H9 (cell line): ENCODE measurements at regions not wholly inside any gene's neighbourhood (a gene's known extent, or its start where the extent isn't known, plus 50 kb on each side); places are given as distances from the start of the nearest gene placed in this dataset.

ENCODE experiments used
- DNase-seq: peaks from one replicate; pipeline ENCODE4 v3.0.0-alpha.2; 2017
- H2AFZ ChIP-seq: one replicate; pipeline ENCODE4 v1.6.1; 2013; ENCODE audit warnings: mild to moderate bottlenecking, low read length, control low read depth, moderate library complexity
- H2AK5ac ChIP-seq: 2 replicates; pipeline ENCODE4 v1.6.1; 2013; ENCODE audit warnings: low read length, control low read depth, mixed read lengths; ENCODE audit not compliant: insufficient read length
- H2BK120ac ChIP-seq: one replicate; pipeline ENCODE4 v1.6.1; 2013; ENCODE audit warnings: low read depth, mild to moderate bottlenecking, low read length, control low read depth, inconsistent platforms; ENCODE audit not compliant: poor library complexity, severe bottlenecking
- H2BK12ac ChIP-seq: 2 replicates; pipeline ENCODE4 v1.6.1; 2013; ENCODE audit warnings: low read length, control low read depth, mixed read lengths, low read depth; ENCODE audit not compliant: insufficient read length
- H2BK15ac ChIP-seq: 2 replicates; pipeline ENCODE4 v1.6.1; 2013; ENCODE audit warnings: low read depth, low read length, control low read depth
- H2BK20ac ChIP-seq: one replicate; pipeline ENCODE4 v1.6.1; 2013; ENCODE audit warnings: low read depth, mild to moderate bottlenecking, low read length, control low read depth, inconsistent platforms; ENCODE audit not compliant: poor library complexity, severe bottlenecking
- H2BK5ac ChIP-seq: 2 replicates; pipeline ENCODE4 v1.6.1; 2013; ENCODE audit warnings: low read length, control low read depth, mixed read lengths; ENCODE audit not compliant: insufficient read length
- H3K14ac ChIP-seq: 2 replicates; pipeline ENCODE4 v1.6.1; 2013; ENCODE audit warnings: low read length, control low read depth; ENCODE audit not compliant: insufficient read depth
- H3K18ac ChIP-seq: 2 replicates; pipeline ENCODE4 v1.6.1; 2013; ENCODE audit warnings: low read depth, mild to moderate bottlenecking, mixed read lengths, low read length, control low read depth; ENCODE audit not compliant: insufficient read length
- H3K23ac ChIP-seq: 2 replicates; pipeline ENCODE4 v1.6.1; 2013; ENCODE audit warnings: low read length, control low read depth, mixed read lengths, low read depth; ENCODE audit not compliant: insufficient read length
- H3K23me2 ChIP-seq: 2 replicates; pipeline ENCODE4 v1.6.1; 2013; ENCODE audit warnings: low read depth, mild to moderate bottlenecking, mixed read lengths, low read length, control low read depth; ENCODE audit not compliant: insufficient read length, poor library complexity, severe bottlenecking
- H3K27ac ChIP-seq: 2 replicates; pipeline ENCODE4 v1.5.1; 2013; ENCODE audit warnings: low read length, control low read depth, mixed read lengths, low read depth; ENCODE audit not compliant: insufficient read length
- H3K27me3 ChIP-seq: 2 replicates; pipeline ENCODE4 v1.6.1; 2013; ENCODE audit warnings: low read length, control low read depth, inconsistent platforms; ENCODE audit not compliant: insufficient read depth
- H3K4ac ChIP-seq: 2 replicates; pipeline ENCODE4 v1.6.1; 2013; ENCODE audit warnings: low read depth, mild to moderate bottlenecking, control low read depth, inconsistent platforms, low read length, moderate library complexity
- H3K4me1 ChIP-seq: 2 replicates; pipeline ENCODE4 v1.6.1; 2013; ENCODE audit warnings: low read length, control low read depth, inconsistent platforms; ENCODE audit not compliant: insufficient read depth
- H3K4me2 ChIP-seq: 2 replicates; pipeline ENCODE4 v1.6.1; 2013; ENCODE audit warnings: low read length, control low read depth, mixed read lengths; ENCODE audit not compliant: insufficient read length, insufficient read depth
- H3K56ac ChIP-seq: 2 replicates; pipeline ENCODE4 v1.6.1; 2013; ENCODE audit warnings: low read depth, mild to moderate bottlenecking, mixed read lengths, low read length, control low read depth; ENCODE audit not compliant: insufficient read length
- H3K79me1 ChIP-seq: 2 replicates; pipeline ENCODE4 v1.6.1; 2013; ENCODE audit warnings: low read depth, mild to moderate bottlenecking, moderate library complexity, low read length, control low read depth, inconsistent platforms; ENCODE audit not compliant: insufficient read depth, poor library complexity, severe bottlenecking
- H3K79me2 ChIP-seq: 2 replicates; pipeline ENCODE4 v1.6.1; 2013; ENCODE audit warnings: low read length, control low read depth, inconsistent platforms; ENCODE audit not compliant: insufficient read depth
- H3K9ac ChIP-seq: 2 replicates; pipeline ENCODE4 v1.6.1; 2013; ENCODE audit warnings: low read length, control low read depth, mixed read lengths; ENCODE audit not compliant: insufficient read length; ENCODE audit errors: extremely low read depth
- H3K9me3 ChIP-seq: one replicate; pipeline ENCODE4 v1.6.1; 2013; ENCODE audit warnings: low read depth, low read length, inconsistent platforms; ENCODE audit not compliant: control insufficient read depth
- H3T11ph ChIP-seq: one replicate; pipeline ENCODE4 v1.6.1; 2013; ENCODE audit warnings: mild to moderate bottlenecking, low read length, control low read depth, inconsistent platforms
- H4K20me1 ChIP-seq: one replicate; pipeline ENCODE4 v1.6.1; 2013; ENCODE audit not compliant: control insufficient read depth, insufficient read length, insufficient read depth
- H4K5ac ChIP-seq: 2 replicates; pipeline ENCODE4 v1.6.1; 2013; ENCODE audit warnings: low read depth, mild to moderate bottlenecking, mixed read lengths, low read length, control low read depth; ENCODE audit not compliant: insufficient read length
- H4K8ac ChIP-seq: replicated peaks from 2 replicates; pipeline ENCODE4 v1.6.1; 2013; ENCODE audit warnings: low read length, control low read depth, mixed read lengths, low read depth; ENCODE audit not compliant: insufficient read length
- H4K91ac ChIP-seq: 2 replicates; pipeline ENCODE4 v1.6.1; 2013; ENCODE audit warnings: low read depth, mild to moderate bottlenecking, moderate library complexity, mixed read lengths, low read length, control low read depth; ENCODE audit not compliant: insufficient read length
- H3K27ac Mint-ChIP-seq, 3 experiments: 2 replicates in 2 of 3; 3 replicates in 1 of 3; pipeline ENCODE4 v1.8.0; 2020 to 2021; ENCODE audit warnings: mixed read lengths in 3 of 3, mild to moderate bottlenecking in 1 of 3, moderate library complexity in 1 of 3
- H3K27me3 Mint-ChIP-seq: 2 replicates; pipeline ENCODE4 v1.8.0; 2021; ENCODE audit warnings: low read depth, mild to moderate bottlenecking, moderate library complexity, mixed read lengths
- H3K36me3 Mint-ChIP-seq, 3 experiments: 2 replicates in 2 of 3; 3 replicates in 1 of 3; pipeline ENCODE4 v1.8.0; 2020 to 2021; ENCODE audit warnings: low read depth in 3 of 3, mixed read lengths in 3 of 3; ENCODE audit not compliant: insufficient read depth in 1 of 3
- H3K4me1 Mint-ChIP-seq, 2 experiments: 2 replicates each; pipeline ENCODE4 v1.8.0; 2020; ENCODE audit warnings: mixed read lengths in 2 of 2
- H3K4me3 Mint-ChIP-seq, 2 experiments: 2 replicates in 1 of 2; 3 replicates in 1 of 2; pipeline ENCODE4 v1.8.0; 2020 to 2021; ENCODE audit warnings: mild to moderate bottlenecking in 2 of 2, mixed read lengths in 2 of 2, moderate library complexity in 1 of 2
- H3K9me3 Mint-ChIP-seq, 2 experiments: 2 replicates in 1 of 2; 3 replicates in 1 of 2; pipeline ENCODE4 v1.8.0; 2020; ENCODE audit warnings: mild to moderate bottlenecking in 2 of 2, mixed read lengths in 2 of 2, moderate library complexity in 1 of 2
- WGBS: extraction: QIAGEN DNeasy Blood & Tissue Kit; methylation state at CpG from one replicate; pipeline ENCODE4 v1.1.7; 2013; ENCODE audit warnings: missing lambda C conversion rate, low lambda C conversion rate, mixed read lengths; ENCODE audit not compliant: insufficient read length; ENCODE audit errors: extremely low coverage; 5-methylcytosine and 5-hydroxymethylcytosine counted together
- TF ChIP-seq, protein P1 (sequence below): fragments of 200-600 bp; sonication (generic); conservative IDR thresholded peaks from 3 replicates; pipeline ENCODE4 v1.8.0; 2021; ENCODE audit warnings: antibody characterized with exemption, mild to moderate bottlenecking

DNA sequence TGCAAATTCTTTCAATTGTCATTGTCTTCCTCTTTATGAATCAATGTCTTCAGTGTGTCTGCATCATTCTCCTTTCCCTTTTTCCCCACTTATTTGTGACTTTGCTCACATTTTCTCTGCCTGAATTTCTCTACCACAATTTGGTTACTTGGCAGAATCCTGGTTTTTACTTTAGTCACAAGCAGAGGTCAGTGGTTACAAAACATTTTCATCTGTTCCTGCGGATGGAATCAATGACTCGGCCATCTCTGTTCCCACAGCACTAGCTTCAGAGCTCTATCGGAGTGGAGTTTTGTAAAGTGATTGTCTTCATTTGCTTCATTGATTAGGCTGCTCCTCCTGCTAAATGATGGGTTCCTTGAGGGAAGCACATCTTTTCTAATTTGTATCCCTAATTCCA lies 501.3 kb upstream of the AADAT start:
- no peak overlapping the region for H3K27ac ChIP-seq
- Mint-ChIP-seq H3K9me3 (no peaks in the 10 kb centered on the region), H3K4me3 (no peak overlapping the region), H3K27me3 (no peaks in the 10 kb centered on the region), H3K27ac (peak overlapping the region in 1 of 3 experiments; percentile 20; a peak in 2 of 7 replicates), H3K4me1 (peaks cover 5 to 8% of the 10 kb centered on the region in 2 experiments), H3K36me3 (no peaks in the 10 kb centered on the region; a peak in 1 of 7 replicates)
- no peaks in the 10 kb centered on the region; the same call in 1 of the 2 replicates for H3K4me1 ChIP-seq
- no peak overlapping the region for H2BK120ac ChIP-seq
- H2AK5ac ChIP-seq: no peak overlapping the region
- H2AFZ ChIP-seq: no peak overlapping the region
- H3K18ac ChIP-seq: no peak overlapping the region
- no peak for DNase-seq
- H3K79me1 ChIP-seq: no peaks in the 10 kb centered on the region
- no peak overlapping the region for H3K4me2 ChIP-seq
- H2BK20ac ChIP-seq: no peak overlapping the region
- WGBS: no CpG with 5 or more reads among the region's 3 CpGs
- no peak overlapping the region for H2BK15ac ChIP-seq
- H2BK12ac ChIP-seq: no peak overlapping the region
- H3K9ac ChIP-seq: no peak overlapping the region
- H4K20me1 ChIP-seq: no peaks in the 10 kb centered on the region
- H3K14ac ChIP-seq: no peak overlapping the region
- H4K5ac ChIP-seq: no peak overlapping the region
- H3K9me3 ChIP-seq: no peaks in the 10 kb centered on the region
- H4K8ac ChIP-seq: no peak overlapping the region
- no peak overlapping the region for H3K23ac ChIP-seq
- no peak overlapping the region for H3K56ac ChIP-seq
- no peaks in the 10 kb centered on the region for H3K23me2 ChIP-seq
- 0 out of 2 replicates have a peak, but pooled peaks cover 1% of the 10 kb centered on the region for H3K79me2 ChIP-seq
- H4K91ac ChIP-seq: no peak overlapping the region
- H3T11ph ChIP-seq: no peak overlapping the region
- no peaks in the 10 kb centered on the region for H3K27me3 ChIP-seq
- no peak overlapping the region for H3K4ac ChIP-seq
- H2BK5ac ChIP-seq: no peak overlapping the region
- TF ChIP-seq, protein P1, sequence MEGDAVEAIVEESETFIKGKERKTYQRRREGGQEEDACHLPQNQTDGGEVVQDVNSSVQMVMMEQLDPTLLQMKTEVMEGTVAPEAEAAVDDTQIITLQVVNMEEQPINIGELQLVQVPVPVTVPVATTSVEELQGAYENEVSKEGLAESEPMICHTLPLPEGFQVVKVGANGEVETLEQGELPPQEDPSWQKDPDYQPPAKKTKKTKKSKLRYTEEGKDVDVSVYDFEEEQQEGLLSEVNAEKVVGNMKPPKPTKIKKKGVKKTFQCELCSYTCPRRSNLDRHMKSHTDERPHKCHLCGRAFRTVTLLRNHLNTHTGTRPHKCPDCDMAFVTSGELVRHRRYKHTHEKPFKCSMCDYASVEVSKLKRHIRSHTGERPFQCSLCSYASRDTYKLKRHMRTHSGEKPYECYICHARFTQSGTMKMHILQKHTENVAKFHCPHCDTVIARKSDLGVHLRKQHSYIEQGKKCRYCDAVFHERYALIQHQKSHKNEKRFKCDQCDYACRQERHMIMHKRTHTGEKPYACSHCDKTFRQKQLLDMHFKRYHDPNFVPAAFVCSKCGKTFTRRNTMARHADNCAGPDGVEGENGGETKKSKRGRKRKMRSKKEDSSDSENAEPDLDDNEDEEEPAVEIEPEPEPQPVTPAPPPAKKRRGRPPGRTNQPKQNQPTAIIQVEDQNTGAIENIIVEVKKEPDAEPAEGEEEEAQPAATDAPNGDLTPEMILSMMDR: no peak
